IPS-NIHi7 (cell line): ENCODE measurements at regions not wholly inside any gene's neighbourhood (a gene's known extent, or its start where the extent isn't known, plus 50 kb on each side); places are given as distances from the start of the nearest gene placed in this dataset.
A peak's percentile ranks its signal among the peaks of the same experiment; 100 is the strongest.

Experiments
- DNase-seq: peaks from one replicate; pipeline ENCODE4 v3.0.0; 2012; ENCODE audit warnings: mixed read lengths; ENCODE audit errors: extremely low spot score

DNA sequence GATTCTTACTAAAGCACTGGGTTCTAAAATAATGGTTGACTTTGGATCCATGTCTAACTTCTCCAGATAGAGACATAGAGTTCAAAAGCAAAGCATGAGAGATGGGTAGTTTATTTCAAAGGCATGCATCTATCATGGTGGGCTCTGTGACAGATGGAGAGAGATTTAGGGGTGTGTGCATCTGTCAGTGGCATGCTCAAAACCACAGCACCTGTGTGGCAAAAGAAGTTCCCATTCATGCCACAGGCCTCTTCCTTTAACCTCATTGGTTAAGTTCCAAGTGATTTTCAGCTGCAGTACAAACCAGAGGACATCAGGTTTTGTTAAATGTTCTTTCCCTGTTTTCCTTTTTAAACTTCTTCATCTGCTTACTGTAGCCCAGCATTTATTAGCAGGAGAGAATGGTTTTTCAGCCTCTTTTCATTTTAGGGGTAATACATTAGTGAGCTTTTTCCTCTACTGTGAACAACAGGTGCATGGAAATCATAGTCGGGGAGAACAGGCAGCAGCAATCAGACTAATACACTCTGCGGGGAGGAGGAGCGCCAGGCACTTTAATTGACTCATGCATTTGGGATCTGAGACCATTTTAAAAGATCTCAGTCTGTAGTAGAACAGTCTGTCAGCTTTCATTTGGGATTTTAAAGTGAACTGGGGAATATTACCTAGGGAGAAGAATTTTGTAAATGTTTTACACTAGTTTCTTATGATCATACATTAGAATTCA is 52.4 kb upstream of the UPP2 start:
- DNase-seq: no peak

- DNase-seq: no peak
Observed at GRCh38 chr2:158048327-158048726, 53.3 kb upstream of the UPP2 start.

- DNase-seq: no peak
Observed at GRCh38 chr2:158047156-158047611, 54.5 kb upstream of the UPP2 start.

DNA sequence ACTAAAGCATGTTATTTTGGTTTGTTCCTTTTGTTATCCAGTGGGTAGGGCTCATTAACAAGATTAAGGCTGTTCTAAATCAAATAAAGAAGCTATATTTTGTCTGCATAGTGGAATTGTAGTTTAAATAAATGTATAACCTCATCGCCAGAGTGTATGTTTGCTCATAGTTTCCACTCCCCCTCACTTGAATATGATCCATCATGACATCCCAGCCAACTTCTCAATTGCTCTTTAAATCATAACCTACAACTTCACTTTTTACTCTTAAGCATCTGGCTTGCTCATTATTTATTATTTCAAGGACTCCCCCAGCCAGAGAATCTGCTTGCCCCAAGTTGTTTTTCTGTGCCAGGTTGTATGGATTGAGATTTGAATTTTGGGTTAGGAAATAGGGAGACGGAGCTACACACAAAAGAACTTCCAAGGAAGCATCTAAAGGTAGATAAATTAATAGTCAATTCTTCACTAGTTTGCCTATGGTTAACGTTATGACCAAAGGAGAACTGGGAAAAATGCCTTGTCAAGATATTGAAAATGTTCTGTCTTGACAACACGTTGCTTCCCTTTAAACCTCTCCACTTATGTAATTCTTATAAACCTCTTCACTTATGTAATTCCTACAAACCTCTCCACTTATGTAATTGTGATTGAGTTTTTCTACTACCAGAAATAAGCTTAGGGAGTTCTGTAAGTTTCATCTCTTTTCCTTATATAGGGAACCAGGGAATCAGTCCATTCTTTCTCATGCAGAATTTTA is 55.4 kb upstream of the UPP2 start:
- DNase-seq: no peak

DNA sequence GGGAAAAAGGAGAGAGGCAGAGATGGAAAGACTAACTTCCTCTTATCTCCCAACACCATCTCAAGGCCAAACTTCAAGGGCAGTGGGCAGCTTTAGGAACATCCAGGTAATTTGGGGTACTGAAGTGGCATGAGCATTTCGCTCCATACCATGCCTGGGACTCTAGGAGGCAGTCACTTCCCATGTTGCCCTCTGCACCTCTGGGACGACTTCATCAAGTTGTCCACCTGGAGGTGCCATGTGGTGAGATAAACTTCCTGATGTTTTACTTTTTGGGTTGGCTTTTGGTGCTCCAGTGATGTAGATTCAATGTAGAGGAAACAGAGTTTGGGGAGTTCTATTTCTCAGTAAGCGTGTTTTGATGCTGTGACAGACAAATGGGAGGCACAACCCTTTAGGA is 56.3 kb upstream of the UPP2 start:
- peak; percentile 61 for DNase-seq

DNA sequence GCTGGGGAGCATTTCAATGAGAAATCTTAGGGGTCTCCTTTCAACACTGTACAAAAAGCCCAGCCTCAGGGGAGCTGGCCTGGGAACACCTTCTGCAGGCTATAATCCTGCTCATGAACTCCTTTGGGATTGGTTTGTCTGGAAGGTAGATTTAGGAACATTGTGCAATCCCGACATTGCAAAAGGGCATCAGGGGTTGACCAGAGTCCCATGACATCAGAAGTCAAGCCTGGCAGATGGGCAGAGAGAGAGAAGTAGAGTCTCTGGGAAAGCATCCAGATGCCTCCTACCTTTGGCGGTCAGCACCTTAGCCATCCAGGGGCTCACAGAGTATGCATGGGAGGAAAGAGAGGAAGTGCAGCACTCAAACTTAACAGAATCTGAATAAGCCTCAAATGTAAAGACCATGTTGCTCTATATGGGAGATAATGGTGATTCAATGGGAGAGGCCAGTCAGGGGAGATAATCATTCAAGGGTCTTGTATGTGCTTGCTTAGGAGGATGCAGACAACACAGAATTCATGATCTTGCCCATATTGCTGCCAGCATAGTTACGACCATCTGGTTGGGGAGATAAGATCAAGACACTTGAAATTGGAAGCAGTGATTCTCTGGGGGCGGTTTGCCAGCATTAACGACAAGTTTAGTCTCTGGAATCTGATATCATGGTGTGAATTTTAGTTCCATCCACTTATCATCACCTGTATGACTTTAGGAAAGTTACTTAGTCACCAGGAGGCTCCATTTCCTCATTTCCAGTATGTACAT is 58.3 kb upstream of the UPP2 start:
- DNase-seq: no peak

DNA sequence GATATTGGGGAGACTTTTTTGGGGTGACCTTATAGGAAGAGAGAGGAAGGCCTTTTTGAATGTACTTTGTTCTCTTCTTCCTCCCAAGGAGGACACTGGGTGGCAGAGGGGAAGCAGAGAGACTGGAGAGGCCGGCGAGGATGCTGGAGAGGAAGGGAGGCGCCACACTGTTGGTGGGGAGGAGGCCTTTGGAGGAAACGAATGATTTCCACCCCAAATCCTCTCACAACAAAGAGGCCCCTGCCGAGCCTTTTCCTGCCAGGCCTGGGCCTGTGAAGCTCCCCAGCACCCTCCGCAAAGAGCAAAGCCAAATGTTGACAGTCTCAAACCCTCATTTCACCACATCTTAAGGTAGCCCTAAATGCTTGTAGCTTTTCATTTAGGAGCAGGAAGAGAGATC is 59.0 kb upstream of the UPP2 start:
- no peak for DNase-seq

DNA sequence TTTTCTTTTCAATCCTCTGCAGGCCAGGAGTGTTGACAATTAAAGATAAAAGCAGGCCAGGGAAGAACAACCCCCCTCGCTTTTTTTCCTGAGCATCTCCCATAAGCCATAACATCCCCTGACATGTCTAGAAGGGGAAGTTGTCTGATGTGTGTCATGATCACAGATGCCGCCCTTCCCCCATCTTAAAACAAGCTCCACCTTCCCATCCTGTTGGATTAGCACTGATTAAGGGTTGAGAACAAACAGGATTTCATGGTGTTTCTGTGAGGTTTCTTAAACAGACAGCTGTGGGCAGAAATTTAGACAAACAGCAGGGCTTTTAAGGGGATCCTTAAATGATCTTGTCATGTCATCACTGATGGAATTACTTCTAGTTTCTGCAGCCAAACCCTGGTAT is 59.4 kb upstream of the UPP2 start:
- DNase-seq: no peak

DNA sequence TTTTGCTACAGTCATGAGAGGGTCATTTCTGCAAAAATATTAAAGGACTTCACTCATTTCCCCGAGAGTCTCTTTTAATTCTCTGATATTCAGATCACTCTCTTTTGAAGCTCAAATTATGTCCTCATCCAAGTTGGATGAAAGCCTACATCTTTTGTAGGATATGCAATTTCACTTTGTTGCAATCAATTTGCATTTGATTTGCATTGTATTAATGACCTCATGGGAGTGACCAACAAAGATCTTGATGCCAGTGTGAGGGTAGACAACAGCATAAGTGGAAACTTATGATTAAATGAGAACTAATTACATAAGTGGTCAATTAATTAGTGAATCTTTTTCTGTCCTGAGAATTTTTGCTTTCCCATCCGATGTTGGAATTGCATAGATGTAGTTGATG is 60.3 kb upstream of the UPP2 start:
- DNase-seq: no peak

DNA sequence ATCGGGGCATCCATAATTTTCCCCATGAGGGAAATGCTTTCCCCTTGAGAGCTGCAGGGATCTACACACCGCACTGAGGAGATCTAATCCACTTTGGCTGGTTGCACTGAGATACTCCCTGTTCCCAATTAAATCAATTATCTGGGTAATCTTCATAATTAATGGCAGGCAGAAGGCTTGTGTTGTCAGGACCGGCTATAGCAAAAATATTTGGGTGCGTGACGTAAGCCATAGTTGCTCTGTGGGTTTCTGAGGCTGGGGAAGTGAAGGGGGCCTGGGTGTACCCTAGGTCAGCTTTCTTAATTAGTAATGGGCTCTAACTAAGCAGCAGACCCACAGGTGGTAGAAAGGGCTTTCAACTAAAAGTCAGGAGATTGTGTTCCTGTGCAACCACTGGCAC is 62.8 kb upstream of the UPP2 start:
- DNase-seq: no peak

DNA sequence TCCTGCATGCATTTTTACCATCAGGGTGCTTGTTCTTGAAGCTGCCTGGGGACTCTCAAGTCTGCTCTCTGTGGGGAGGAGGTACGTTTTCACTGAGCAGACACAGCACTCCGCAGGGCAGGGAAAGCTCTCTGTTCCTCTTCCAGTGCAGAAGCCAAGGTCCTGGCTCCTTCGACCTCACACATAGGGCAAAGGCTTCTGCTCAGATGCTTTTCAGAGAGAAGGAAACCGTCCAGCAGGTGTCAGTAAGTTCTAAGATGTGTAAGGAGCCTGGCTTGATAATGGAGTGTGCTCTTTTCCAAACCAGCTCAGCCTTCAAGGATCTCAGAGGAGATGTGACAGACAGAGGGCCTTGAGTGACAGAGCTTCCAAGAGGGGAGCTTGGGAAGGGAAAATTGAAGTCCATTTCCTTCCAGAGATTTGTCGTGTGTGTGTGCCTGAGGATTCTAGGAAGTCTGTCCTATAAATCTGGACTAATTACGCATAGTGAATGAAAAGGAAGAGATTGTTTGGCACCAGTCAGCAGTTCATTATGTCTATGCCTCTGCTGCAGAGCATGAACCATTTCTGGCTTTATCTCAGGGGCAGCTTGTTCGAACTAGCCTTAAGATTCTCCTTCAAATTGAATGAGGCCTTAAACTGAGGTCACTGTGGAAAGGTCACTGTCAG is 67.3 kb upstream of the UPP2 start:
- peak; percentile 72 for DNase-seq

DNA sequence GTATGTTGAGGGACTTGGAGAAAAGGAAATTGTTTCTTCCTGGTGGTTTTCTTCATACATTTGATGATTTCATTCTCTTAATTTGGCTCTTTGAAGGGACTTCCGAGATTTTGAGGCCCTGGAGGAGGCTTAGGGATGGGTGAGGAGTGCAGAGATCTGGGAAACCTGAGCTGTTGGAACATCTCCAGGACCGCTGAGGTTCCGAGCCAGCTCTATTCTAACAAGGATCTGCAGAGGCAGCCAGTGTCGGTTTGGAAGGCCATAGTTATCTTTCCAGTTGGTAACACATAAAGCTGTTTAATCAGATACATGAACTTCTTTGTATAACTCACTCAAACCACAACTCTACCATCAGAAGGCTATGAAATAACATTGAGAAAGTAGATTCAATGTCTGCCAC is 70.3 kb upstream of the UPP2 start:
- DNase-seq: no peak

DNA sequence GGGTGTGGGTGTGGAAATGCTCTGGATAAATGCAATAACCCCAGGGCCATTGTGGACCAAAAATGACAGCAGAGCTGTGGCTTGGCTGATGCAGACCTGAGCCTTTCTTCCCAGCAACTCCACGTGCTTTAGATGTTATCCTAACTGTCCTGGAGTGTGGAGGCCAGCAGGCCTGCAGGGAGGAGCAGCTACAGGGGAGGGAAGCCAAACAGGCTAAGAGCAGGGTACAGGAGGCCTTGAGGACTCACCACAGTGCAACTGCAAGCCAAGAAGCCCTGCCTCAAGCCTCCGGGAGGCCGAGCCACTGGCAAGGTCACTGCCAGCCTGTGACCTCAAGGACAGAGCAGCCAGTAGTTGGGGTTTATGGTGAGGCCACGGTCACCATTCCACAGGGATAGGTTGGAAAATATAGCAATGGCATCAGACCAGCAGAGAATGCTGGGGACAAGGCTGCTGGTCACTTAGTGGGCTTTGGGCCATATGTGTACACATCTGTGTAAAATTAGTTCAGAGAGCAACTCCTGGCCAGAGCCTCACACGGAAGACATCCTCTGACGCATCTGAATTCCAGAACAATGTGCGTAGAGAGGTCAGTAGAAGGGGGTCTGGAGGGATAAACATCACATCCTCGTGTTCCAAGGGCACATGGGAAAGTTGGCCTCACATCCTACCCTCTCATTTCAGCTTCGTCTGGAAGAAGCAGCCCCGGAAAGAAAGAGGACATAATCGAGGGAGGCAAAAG is 76.2 kb upstream of the UPP2 start:
- no peak for DNase-seq

DNA sequence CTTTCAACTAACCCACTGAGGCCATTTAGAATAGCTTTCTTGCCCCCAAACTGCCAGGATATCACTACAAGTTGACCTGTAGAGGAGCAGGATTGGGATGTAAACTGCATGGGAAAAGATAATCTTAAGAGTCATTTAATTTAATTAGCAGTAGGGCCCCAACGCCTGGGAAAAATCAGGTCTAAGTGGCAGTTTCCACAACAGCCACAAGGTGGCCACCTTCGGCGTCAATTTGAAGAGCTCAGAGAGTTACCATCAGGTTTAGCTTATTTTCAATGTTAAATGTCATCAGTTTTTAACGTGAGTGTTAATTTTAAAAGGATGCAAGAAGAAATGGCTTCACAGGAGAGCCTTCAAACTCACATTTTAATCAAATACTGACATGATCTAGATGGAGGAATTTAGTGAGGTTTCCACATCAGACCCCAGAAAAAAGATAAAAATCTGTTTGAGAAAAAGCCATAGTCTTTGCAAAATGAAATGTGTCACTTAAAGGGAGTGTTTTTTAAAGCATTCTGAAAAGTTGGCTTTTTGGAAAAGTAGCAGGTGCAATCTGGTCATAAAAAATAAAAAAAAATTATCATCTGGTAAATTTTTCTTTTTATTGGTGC is 77.3 kb upstream of the UPP2 start:
- DNase-seq: peak; percentile 54

DNA sequence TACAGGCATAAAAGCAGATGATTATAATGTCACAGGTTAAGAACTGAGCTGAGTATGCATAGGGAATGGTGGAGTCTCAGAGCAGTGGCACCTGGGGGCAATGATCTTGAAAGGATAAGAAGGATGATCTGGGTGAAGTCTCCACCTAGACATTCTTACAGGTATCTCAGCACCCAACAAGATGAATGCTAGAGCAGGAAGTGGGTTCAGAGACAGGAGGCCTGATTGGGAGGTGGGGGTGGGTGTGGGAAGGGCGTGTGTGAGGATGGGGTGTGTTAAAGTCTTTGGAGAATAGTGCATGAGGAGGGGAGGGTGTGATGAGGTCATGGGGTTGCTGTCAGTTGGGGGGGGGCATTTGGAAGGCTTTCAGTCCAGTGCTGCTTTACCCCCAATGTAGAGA is 78.8 kb upstream of the UPP2 start:
- DNase-seq: no peak

GRCh38 chr2:158021226-158021625 is 80.5 kb upstream of the UPP2 start:
- no peak for DNase-seq

DNA sequence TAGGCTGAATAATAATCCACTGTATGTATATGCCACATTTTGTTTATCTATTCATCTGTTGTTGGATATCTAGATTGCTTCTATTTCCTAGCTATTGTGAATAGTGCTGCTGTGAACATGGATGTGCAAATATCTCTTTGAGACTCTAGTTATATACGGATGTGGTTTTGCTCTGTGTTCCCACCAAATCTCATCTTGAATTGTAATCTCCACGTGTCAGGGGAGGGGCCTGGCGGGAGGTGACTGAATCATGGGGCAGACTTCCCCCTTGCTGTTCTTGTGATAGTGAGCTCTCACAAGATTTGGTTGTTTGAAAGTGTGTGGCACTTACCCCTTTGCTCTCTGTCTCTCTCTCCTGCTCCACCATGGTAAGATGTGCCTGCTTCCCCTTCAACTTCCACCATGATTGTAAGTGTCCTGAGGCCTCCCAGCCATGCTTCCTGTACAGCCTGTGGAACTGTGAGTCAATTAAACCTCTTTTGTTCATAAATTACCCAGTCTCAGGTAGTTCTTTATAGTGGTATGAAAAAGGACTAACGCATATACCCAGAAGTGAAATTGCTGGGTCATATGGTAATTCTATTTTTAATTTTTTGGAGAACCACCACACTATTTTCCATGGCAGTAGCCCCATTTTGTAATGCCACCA is 86.1 kb upstream of the UPP2 start:
- no peak for DNase-seq

DNA sequence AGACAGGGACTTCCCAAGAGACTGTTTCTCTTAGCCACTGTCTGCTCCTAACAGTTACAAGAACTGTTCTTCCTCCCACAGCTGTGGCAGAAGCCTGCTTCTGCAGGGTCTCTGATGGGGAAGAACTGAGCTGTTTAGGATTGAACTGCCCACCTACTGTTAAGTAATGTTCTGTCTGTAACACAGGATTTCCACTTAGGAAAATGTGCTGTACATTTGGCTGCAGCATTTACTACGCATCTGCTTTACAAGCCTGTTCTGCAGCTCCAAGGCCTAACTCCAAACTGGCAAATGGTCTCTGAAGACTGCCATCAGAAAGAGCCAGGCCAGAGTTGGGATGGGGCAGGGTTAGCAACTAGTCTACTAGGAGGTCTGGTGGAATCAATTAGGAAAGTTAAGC is 87.8 kb upstream of the UPP2 start:
- no peak for DNase-seq

- DNase-seq: peak; percentile 44
Observed at GRCh38 chr2:158011055-158011771, 90.5 kb upstream of the UPP2 start.

GRCh38 chr2:158009399-158009798 is 92.3 kb upstream of the UPP2 start:
- no peak for DNase-seq
